ENCODE measurements at regions not wholly inside any gene's neighbourhood (a gene's known extent, or its start where the extent isn't known, plus 50 kb on each side); places are given as distances from the start of the nearest gene placed in this dataset.

- TF ChIP-seq POLR2AphosphoS5 (IDR thresholded peaks at IDR 0.05; ENCODE audit: borderline replicate concordance, low read depth, low read length) (no peak), EZH2 (IDR thresholded peaks at IDR 0.05) (no peak)
Observed at GRCh38 chr18:45383228-45383627, 232.0 kb upstream of the SLC14A2 start.
